HepG2 (cell line): ENCODE measurements at regions not wholly inside any gene's neighbourhood (a gene's known extent, or its start where the extent isn't known, plus 50 kb on each side); places are given as distances from the start of the nearest gene placed in this dataset.

Experiments used
- CTCF ChIP-seq: sonication (generic); formaldehyde crosslinking; IDR thresholded peaks from 2 replicates; pipeline ENCODE4 v1.5.0; 2020; ENCODE audit warnings: mild to moderate bottlenecking, missing genetic modification reagents, moderate library complexity
- HMG20B ChIP-seq: conservative IDR thresholded peaks from 2 replicates; pipeline ENCODE4 v1.6.1; 2016; ENCODE audit warnings: missing genetic modification reagents, missing compliant biosample characterization
- HMGXB4 ChIP-seq, 2 experiments: sonication (generic) in 1 of 2; formaldehyde crosslinking in 1 of 2; IDR thresholded peaks; 2 replicates each; pipeline versions ENCODE4 v1.4.0 to v1.6.1; 2018 to 2020; ENCODE audit warnings: missing genetic modification reagents in 2 of 2, borderline replicate concordance in 1 of 2, low read depth in 1 of 2, mild to moderate bottlenecking in 1 of 2, missing biosample characterization in 1 of 2
- HNF4G ChIP-seq, 2 experiments: sonication (generic) in 1 of 2; formaldehyde crosslinking in 1 of 2; IDR thresholded peaks; 2 replicates each; pipeline versions ENCODE4 v1.4.0 to v1.6.1; 2011 to 2020; ENCODE audit warnings: borderline replicate concordance in 2 of 2, low read depth in 2 of 2, mild to moderate bottlenecking in 2 of 2, low read length in 1 of 2, missing genetic modification reagents in 1 of 2, moderate library complexity in 1 of 2
- HOXA7 ChIP-seq: sonication (generic); formaldehyde crosslinking; IDR thresholded peaks from 2 replicates; pipeline ENCODE4 v1.8.1; 2022; ENCODE audit warnings: mild to moderate bottlenecking, missing genetic modification reagents, moderate library complexity
- KDM3A ChIP-seq: IDR thresholded peaks from 2 replicates; pipeline ENCODE4 v1.6.1; 2018; ENCODE audit warnings: low read depth, missing compliant biosample characterization
- KMT2A ChIP-seq: sonication (generic); formaldehyde crosslinking; IDR thresholded peaks from 2 replicates; pipeline ENCODE4 v1.4.0; 2020; ENCODE audit warnings: missing genetic modification reagents
- MEIS2 ChIP-seq: sonication (generic); formaldehyde crosslinking; IDR thresholded peaks from 2 replicates; pipeline ENCODE4 v1.9.0; 2021; ENCODE audit warnings: mild to moderate bottlenecking, missing genetic modification reagents
- SMARCE1 ChIP-seq: fragments of 450-650 bp; IDR thresholded peaks from 2 replicates; pipeline ENCODE4 v1.6.1; 2017; ENCODE audit warnings: borderline replicate concordance
- TARDBP ChIP-seq: sonication (generic); formaldehyde crosslinking; IDR thresholded peaks from 2 replicates; pipeline ENCODE4 v1.8.0; 2022; ENCODE audit warnings: mild to moderate bottlenecking, missing genetic modification reagents
- ZNF143 ChIP-seq: sonication (generic); formaldehyde crosslinking; IDR thresholded peaks from 2 replicates; pipeline ENCODE4 v1.4.0; 2020; ENCODE audit warnings: missing genetic modification reagents
- ZNF230 ChIP-seq: sonication (generic); formaldehyde crosslinking; IDR thresholded peaks from 2 replicates; pipeline ENCODE4 v1.4.0; 2020; ENCODE audit warnings: mild to moderate bottlenecking, missing genetic modification reagents
- ZNF256 ChIP-seq: sonication (generic); formaldehyde crosslinking; conservative IDR thresholded peaks from 2 replicates; pipeline ENCODE4 v1.4.0; 2020; ENCODE audit warnings: missing genetic modification reagents
- ZNF543 ChIP-seq: sonication (generic); formaldehyde crosslinking; IDR thresholded peaks from 2 replicates; pipeline ENCODE4 v1.4.0; 2020; ENCODE audit warnings: mild to moderate bottlenecking, missing genetic modification reagents
- ZNF761 ChIP-seq: sonication (generic); formaldehyde crosslinking; conservative IDR thresholded peaks from 2 replicates; pipeline ENCODE4 v1.4.0; 2020; ENCODE audit warnings: mild to moderate bottlenecking, missing genetic modification reagents
- TF ChIP-seq, protein P1 (sequence below): sonication (generic); formaldehyde crosslinking; IDR thresholded peaks from 2 replicates; pipeline ENCODE4 v1.8.0; 2022; ENCODE audit warnings: mild to moderate bottlenecking, missing genetic modification reagents, moderate library complexity
- TF ChIP-seq, protein P2 (sequence below): IDR thresholded peaks from 2 replicates; pipeline ENCODE4 v1.6.1; 2012; ENCODE audit warnings: low read length, improper control_type of control experiment
- TF ChIP-seq, protein P3 (sequence below): sonication (generic); formaldehyde crosslinking; IDR thresholded peaks from 2 replicates; pipeline ENCODE4 v1.4.0; 2020; ENCODE audit warnings: mild to moderate bottlenecking, low read depth, missing genetic modification reagents

DNA sequence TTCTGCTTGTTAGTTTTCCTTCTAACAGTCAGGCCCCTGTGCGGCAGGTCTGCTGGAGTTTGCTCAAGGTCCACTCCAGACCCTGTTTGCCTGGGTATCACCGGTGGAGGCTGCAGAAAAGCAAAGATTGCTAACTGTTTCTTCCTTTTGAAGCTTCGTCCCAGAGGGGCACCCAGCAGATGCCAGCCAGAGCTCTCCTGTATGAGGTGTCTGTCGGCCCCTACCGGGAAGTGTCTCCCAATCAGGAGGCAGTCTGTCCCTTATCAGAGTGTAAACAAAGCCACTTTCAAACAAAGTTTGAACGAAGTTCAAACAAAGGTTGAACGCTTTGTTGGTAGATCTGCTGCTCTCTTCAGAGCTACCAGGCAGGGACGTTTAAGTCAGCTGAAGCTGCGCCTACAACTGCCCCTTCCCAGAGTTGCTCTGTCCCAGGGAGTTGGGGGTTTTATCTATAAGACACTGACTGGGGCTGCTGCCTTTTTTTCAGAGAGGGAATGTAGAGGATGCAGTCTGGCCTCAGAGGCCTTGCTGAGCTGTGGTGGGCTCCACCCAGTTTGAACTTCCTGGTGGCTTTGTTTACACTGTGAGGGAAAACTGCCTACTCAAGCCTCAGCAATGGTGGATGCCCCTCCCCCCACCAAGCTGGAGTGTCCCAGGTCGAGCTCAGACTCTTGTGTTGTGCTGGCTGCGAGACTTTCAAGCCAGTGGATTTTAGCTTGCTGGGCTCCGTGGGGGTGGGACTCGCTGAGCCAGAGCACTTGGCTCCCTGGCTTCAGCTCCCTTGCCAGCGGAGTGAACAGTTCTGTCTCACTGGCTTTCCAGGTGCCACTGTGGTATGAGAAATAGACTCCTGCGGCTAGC lies 401.8 kb downstream of the SRGAP2C start (continued):
- TF ChIP-seq, protein P1, sequence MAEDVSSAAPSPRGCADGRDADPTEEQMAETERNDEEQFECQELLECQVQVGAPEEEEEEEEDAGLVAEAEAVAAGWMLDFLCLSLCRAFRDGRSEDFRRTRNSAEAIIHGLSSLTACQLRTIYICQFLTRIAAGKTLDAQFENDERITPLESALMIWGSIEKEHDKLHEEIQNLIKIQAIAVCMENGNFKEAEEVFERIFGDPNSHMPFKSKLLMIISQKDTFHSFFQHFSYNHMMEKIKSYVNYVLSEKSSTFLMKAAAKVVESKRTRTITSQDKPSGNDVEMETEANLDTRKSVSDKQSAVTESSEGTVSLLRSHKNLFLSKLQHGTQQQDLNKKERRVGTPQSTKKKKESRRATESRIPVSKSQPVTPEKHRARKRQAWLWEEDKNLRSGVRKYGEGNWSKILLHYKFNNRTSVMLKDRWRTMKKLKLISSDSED (CRISPR knock-in tag): no peak
- TF ChIP-seq KMT2A (0 out of 2 replicates have a peak, but pooled peaks have one; percentile 27), ZNF230 (CRISPR knock-in tag) (no peak), TARDBP (CRISPR knock-in tag) (peak; percentile 91), ZNF143 (CRISPR knock-in tag) (no peak), HMGXB4 (CRISPR knock-in tag; IDR thresholded peaks at IDR 0.05; ENCODE audit: borderline replicate concordance in 1 of 2, low read depth in 1 of 2) (no peak), HOXA7 (CRISPR knock-in tag) (no peak), MEIS2 (CRISPR knock-in tag) (no peak), ZNF256 (CRISPR knock-in tag) (0 out of 2 replicates have a peak, but pooled peaks have one; percentile 0), ZNF761 (CRISPR knock-in tag) (no peak), SMARCE1 (no peak), KDM3A (CRISPR knock-in tag) (no peak), HNF4G (IDR thresholded peaks at IDR 0.05; ENCODE audit: borderline replicate concordance, low read depth, low read length) (no peak), HNF4G (CRISPR knock-in tag; IDR thresholded peaks at IDR 0.05; ENCODE audit: borderline replicate concordance, low read depth) (peak; percentile 80; the same call in 1 of the 2 replicates), ZNF543 (CRISPR knock-in tag) (no peak), CTCF (peak; percentile 74), HMG20B (CRISPR knock-in tag) (no peak)
- TF ChIP-seq, protein P2, sequence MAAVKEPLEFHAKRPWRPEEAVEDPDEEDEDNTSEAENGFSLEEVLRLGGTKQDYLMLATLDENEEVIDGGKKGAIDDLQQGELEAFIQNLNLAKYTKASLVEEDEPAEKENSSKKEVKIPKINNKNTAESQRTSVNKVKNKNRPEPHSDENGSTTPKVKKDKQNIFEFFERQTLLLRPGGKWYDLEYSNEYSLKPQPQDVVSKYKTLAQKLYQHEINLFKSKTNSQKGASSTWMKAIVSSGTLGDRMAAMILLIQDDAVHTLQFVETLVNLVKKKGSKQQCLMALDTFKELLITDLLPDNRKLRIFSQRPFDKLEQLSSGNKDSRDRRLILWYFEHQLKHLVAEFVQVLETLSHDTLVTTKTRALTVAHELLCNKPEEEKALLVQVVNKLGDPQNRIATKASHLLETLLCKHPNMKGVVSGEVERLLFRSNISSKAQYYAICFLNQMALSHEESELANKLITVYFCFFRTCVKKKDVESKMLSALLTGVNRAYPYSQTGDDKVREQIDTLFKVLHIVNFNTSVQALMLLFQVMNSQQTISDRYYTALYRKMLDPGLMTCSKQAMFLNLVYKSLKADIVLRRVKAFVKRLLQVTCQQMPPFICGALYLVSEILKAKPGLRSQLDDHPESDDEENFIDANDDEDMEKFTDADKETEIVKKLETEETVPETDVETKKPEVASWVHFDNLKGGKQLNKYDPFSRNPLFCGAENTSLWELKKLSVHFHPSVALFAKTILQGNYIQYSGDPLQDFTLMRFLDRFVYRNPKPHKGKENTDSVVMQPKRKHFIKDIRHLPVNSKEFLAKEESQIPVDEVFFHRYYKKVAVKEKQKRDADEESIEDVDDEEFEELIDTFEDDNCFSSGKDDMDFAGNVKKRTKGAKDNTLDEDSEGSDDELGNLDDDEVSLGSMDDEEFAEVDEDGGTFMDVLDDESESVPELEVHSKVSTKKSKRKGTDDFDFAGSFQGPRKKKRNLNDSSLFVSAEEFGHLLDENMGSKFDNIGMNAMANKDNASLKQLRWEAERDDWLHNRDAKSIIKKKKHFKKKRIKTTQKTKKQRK: no peak
- TF ChIP-seq, protein P3, sequence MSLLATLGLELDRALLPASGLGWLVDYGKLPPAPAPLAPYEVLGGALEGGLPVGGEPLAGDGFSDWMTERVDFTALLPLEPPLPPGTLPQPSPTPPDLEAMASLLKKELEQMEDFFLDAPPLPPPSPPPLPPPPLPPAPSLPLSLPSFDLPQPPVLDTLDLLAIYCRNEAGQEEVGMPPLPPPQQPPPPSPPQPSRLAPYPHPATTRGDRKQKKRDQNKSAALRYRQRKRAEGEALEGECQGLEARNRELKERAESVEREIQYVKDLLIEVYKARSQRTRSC (CRISPR knock-in tag): no peak
